Activated T-cell treated with anti-CD3 and anti-CD28 coated beads for 1 hour (primary cell): ENCODE measurements at regions not wholly inside any gene's neighbourhood (a gene's known extent, or its start where the extent isn't known, plus 50 kb on each side); places are given as distances from the start of the nearest gene placed in this dataset.
A peak's percentile ranks its signal among the peaks of the same experiment; 100 is the strongest.
"Not testable (repeated sequence)": the region's sequence is repeated elsewhere in the genome, so short reads cannot be mapped to it uniquely, and the experiment has no call there.

Experiments
- DNase-seq: peaks from one replicate; pipeline ENCODE4 v3.0.0-alpha.2; 2020; ENCODE audit warnings: low read depth

GRCh38 chr5:134471858-134472449, 53.5 kb upstream of the JADE2 start:
- DNase-seq, result not testable (repeated sequence)

DNA sequence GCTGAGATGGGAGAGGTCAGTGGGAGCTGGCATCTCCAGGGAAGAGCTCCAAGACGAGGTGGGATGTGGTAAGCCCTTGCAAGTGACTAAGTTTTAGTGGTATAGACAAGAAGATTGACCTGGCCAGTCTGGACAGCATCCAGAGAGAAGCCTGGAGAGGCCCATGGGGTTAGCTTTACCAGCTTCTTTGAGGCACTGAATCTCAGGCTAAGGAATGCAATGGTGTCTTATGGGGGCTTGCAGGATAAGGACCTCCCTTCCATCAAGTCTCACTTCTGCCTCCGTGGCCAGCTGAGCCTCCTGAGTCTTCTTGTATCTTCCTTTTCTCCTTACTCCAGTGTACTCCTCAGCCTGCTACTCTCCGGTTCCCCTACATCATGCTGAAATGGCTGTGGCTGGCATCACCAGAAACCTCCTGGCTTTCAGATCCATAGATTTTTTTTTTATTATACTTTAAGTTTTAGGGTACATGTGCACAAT, 56.5 kb upstream of the JADE2 start:
- no peak for DNase-seq

DNA sequence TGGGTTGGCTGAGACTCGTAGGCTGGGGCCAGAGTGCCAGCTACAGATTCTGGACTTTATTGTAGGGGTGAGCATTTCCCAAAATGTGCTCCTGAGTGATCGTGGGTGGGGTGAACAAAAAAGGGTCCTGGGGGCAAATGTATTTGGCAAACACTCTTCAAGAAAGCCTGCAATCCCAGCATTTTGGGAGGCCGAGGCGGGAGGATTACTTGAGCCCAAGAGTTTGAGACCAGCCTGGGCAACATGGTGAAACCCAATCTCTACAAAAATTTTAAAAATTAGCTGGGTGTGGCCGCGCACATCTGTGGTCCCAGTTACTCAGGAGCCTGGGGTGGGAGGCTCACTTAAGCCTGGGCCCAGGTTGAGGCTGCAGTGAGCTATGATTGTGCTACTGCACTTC, 55.5 kb upstream of the CDKN2AIPNL start:
- DNase-seq, result no peak

- peak; percentile 22 for DNase-seq
Observed at GRCh38 chr5:134466241-134467069, 54.8 kb upstream of the CDKN2AIPNL start.

DNA sequence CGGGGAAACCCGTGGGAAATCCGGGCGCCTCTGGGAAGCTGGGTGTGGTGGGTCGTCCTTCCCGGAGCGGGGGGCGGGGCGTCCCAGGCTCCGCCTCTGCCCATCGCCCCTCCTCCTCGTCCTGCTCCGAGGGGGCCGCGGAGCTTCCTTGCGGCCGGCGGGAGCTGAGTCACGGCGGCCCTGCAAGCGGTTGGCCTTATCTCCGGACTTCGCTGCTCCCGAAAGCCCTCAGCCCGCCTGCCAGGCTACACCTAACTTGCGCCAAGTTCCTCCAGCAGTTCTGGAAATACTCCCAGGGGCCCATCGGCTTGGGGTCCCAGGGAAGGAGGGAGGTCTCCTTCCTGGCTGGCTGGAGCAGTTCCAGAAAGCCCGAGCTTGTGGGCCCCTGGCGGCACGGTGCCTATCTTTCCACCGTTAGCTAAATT, 54.1 kb upstream of the CDKN2AIPNL start:
- peak; percentile 21 for DNase-seq

DNA sequence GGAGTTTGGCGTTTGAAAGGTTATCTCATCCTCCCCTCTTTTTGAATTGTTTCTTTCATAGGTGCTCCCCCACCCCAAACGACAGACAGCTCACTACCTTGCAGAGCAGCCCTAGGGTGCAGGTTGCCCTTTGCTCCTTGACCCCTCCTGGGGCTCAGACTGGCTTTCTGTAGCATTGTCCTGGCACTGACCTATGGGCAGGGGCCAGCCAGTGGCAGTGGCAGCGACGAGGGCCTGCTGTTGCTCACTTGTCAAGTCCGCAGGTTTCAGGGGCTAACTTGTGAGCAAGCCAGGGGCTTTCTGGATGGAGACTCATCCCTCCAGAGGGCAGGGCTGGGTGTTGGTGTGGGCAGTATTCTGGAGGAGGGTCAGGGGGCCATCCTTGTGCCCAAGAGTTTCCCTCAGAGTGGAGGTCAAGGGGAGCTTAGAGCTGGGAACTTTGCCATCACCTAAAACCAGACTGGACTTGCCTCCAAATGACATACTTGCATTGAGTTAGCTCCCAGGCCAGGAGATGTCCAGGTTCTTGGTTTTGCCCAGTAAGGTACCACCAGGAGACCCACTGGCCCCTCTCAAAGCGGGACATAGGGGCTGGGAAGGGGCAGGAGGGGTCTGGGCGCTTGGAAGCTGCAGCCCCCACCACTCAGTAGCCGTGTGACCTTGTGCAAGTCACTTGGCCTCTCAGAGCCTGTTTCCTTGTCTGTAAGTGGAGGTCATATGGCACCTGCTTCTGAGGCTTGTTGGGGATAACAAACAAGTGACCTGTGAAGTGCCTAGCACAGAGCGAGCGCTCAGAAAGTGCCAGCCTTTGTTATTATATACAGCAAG, 53.5 kb upstream of the CDKN2AIPNL start:
- DNase-seq, result no peak

DNA sequence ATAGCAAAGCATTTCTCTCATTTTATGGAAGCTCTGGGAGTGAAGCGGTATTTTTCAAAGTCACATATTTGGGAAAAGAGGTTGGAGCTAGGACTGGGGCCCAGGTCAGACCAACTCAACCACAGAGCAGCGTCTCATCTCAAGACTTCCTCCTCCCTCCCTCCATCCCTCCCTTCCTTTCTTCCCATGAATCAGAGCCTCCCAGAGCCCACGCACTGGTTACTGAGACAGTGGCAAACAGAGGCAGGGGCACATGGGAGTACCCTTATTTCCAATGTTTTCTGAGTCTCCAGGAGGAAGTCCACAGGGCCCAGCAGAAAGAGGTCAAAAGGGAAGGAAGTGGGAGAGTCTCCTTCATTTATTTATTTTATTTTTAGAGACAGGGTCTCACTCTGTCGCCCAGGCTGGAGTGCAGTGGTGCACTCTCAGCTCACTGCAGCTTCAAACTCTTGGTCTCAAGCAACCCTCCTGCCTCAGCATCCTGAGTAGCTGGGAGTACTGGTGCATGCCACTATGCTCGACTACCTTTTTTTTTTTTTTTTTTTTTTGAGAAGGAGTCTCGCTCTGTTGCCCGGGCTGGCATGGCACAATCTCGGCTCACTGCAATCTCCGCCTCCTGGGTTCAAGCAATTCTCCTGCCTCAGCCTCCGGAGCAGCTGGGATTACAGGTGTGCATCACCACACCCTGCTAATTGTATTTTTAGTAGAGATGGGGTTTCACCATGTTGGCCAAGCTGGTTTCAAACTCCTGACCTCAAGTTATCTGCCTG, 52.5 kb upstream of the CDKN2AIPNL start:
- no peak for DNase-seq

- DNase-seq, result no peak
Observed at GRCh38 chr5:134463176-134463720, 51.6 kb upstream of the CDKN2AIPNL start.

GRCh38 chr5:134462761-134463160, 51.1 kb upstream of the CDKN2AIPNL start:
- DNase-seq, result no peak

DNA sequence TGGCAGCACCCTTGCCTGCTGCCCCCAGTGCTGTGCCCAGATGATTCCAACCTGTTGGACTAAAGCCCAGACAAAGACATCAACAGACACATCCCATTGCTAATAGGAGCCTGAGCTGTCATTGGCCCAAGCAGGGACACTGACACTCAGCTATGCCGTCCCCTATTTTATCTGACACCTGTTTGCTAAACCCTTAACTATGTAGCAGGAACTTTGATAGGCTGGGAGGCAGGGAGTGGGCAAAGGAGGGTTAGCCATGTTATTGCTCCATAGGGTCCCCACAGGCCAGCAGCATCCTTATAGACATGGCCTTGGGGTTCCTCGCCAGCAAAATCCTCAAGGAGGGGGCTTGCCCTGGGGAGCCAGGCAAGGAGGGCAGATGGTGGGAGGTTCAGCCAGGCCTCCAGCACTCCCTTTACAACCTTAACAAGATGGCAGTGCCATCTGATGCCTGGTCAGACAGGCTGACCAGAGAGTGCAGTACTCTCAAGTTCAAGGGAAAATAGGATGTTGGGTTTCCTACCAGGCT, 50.4 kb upstream of the CDKN2AIPNL start:
- DNase-seq, result no peak
